ENCODE measurements at regions not wholly inside any gene's neighbourhood (a gene's known extent, or its start where the extent isn't known, plus 50 kb on each side); places are given as distances from the start of the nearest gene placed in this dataset.

- TF ChIP-seq, protein P1, sequence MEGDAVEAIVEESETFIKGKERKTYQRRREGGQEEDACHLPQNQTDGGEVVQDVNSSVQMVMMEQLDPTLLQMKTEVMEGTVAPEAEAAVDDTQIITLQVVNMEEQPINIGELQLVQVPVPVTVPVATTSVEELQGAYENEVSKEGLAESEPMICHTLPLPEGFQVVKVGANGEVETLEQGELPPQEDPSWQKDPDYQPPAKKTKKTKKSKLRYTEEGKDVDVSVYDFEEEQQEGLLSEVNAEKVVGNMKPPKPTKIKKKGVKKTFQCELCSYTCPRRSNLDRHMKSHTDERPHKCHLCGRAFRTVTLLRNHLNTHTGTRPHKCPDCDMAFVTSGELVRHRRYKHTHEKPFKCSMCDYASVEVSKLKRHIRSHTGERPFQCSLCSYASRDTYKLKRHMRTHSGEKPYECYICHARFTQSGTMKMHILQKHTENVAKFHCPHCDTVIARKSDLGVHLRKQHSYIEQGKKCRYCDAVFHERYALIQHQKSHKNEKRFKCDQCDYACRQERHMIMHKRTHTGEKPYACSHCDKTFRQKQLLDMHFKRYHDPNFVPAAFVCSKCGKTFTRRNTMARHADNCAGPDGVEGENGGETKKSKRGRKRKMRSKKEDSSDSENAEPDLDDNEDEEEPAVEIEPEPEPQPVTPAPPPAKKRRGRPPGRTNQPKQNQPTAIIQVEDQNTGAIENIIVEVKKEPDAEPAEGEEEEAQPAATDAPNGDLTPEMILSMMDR (IDR thresholded peaks at IDR 0.05) = no peak
- no peak for TF ChIP-seq POLR2A (IDR thresholded peaks at IDR 0.05)
Measured at GRCh38 chr6:126548300-126548699, 208.4 kb downstream of the CENPW start.

Data from body of pancreas (tissue), 4 donors.